MM.1S (cell line): ENCODE measurements at regions not wholly inside any gene's neighbourhood (a gene's known extent, or its start where the extent isn't known, plus 50 kb on each side); places are given as distances from the start of the nearest gene placed in this dataset.

Experiments
- DNase-seq: peaks from one replicate; pipeline ENCODE4 v3.0.0-alpha.2; 2015
- H2AFZ ChIP-seq: fragments of 300-600 bp; sonication (generic); 2 replicates; pipeline ENCODE4 v1.6.0; 2016; ENCODE audit warnings: antibody characterized with exemption, low read length
- H3F3A ChIP-seq: fragments of 300-600 bp; sonication (generic); 2 replicates; pipeline ENCODE4 v1.6.1; 2016; ENCODE audit warnings: mild to moderate bottlenecking, antibody characterized with exemption, low read length, moderate library complexity, mixed read lengths; ENCODE audit not compliant: insufficient read depth
- H3K27ac ChIP-seq: fragments of 300-600 bp; sonication (generic); 2 replicates; pipeline ENCODE4 v1.5.1; 2016; ENCODE audit warnings: mild to moderate bottlenecking, low read length
- H3K27me3 ChIP-seq: fragments of 300-600 bp; sonication (generic); replicated peaks from 2 replicates; pipeline ENCODE4 v1.6.0; 2016; ENCODE audit warnings: low read length; ENCODE audit not compliant: insufficient read depth
- H3K36me3 ChIP-seq: fragments of 300-600 bp; sonication (generic); replicated peaks from 2 replicates; pipeline ENCODE4 v1.6.1; 2016; ENCODE audit warnings: mild to moderate bottlenecking, low read length, mixed read lengths; ENCODE audit not compliant: insufficient read depth
- H3K4me1 ChIP-seq: fragments of 300-600 bp; sonication (generic); 2 replicates; pipeline ENCODE4 v1.6.1; 2016; ENCODE audit warnings: low read length, mixed read lengths
- H3K4me2 ChIP-seq: fragments of 300-600 bp; sonication (generic); 2 replicates; pipeline ENCODE4 v1.6.0; 2016; ENCODE audit warnings: low read depth, low read length
- H3K4me3 ChIP-seq: fragments of 300-600 bp; sonication (generic); 2 replicates; pipeline ENCODE4 v1.5.1; 2016; ENCODE audit warnings: low read length, mixed read lengths
- H3K79me2 ChIP-seq: fragments of 300-600 bp; sonication (generic); 2 replicates; pipeline ENCODE4 v1.6.1; 2016; ENCODE audit warnings: mixed run types, low read length, mixed read lengths
- H3K9ac ChIP-seq: fragments of 300-600 bp; sonication (generic); 2 replicates; pipeline ENCODE4 v1.6.1; 2016; ENCODE audit warnings: low read length, mixed read lengths
- H3K9me2 ChIP-seq: fragments of 300-600 bp; sonication (generic); replicated peaks from 2 replicates; pipeline ENCODE4 v1.6.1; 2016; ENCODE audit warnings: mild to moderate bottlenecking, low read length, mixed read lengths; ENCODE audit not compliant: insufficient read depth
- H3K9me3 ChIP-seq: fragments of 300-600 bp; sonication (generic); replicated peaks from 2 replicates; pipeline ENCODE4 v1.6.1; 2016; ENCODE audit warnings: mild to moderate bottlenecking, low read length, mixed read lengths; ENCODE audit not compliant: insufficient read depth
- H4K20me1 ChIP-seq: fragments of 300-600 bp; sonication (generic); 2 replicates; pipeline ENCODE4 v1.6.1; 2016; ENCODE audit warnings: mild to moderate bottlenecking, low read length, moderate library complexity, mixed read lengths; ENCODE audit not compliant: insufficient read depth
- EZH2 ChIP-seq: fragments of 300-600 bp; sonication (generic); optimal IDR thresholded peaks from 2 replicates; pipeline ENCODE3; 2017; ENCODE audit warnings: low read depth, mild to moderate bottlenecking, antibody characterized with exemption, low read length, mixed read lengths
- EZH2phosphoT487 ChIP-seq: fragments of 300-600 bp; sonication (generic); IDR thresholded peaks from 2 replicates; pipeline ENCODE4 v1.6.1; 2018; ENCODE audit warnings: antibody characterized with exemption, low read length
- TF ChIP-seq, protein P1 (sequence below): fragments of 300-600 bp; sonication (generic); IDR thresholded peaks from 2 replicates; pipeline ENCODE4 v1.5.1; 2016; ENCODE audit warnings: antibody characterized with exemption, low read length, mixed read lengths

GRCh38 chr4:123018396-123018775 lies 96.0 kb upstream of the NUDT6 start:
- Histone ChIP-seq H3K36me3 (no peaks in the 10 kb centered on the region), H3K27ac (no peak overlapping the region), H3K79me2 (no peaks in the 10 kb centered on the region), H3K9me2 (no peaks in the 10 kb centered on the region), H3K4me2 (no peak overlapping the region), H3K9ac (no peak overlapping the region), H2AFZ (no peak overlapping the region), H3K4me1 (no peaks in the 10 kb centered on the region), H3K27me3 (no peaks in the 10 kb centered on the region), H3F3A (no peaks in the 10 kb centered on the region), H3K9me3 (no peaks in the 10 kb centered on the region), H3K4me3 (no peak overlapping the region), H4K20me1 (no peaks in the 10 kb centered on the region)
- DNase-seq, result no peak
- TF ChIP-seq, protein P1, sequence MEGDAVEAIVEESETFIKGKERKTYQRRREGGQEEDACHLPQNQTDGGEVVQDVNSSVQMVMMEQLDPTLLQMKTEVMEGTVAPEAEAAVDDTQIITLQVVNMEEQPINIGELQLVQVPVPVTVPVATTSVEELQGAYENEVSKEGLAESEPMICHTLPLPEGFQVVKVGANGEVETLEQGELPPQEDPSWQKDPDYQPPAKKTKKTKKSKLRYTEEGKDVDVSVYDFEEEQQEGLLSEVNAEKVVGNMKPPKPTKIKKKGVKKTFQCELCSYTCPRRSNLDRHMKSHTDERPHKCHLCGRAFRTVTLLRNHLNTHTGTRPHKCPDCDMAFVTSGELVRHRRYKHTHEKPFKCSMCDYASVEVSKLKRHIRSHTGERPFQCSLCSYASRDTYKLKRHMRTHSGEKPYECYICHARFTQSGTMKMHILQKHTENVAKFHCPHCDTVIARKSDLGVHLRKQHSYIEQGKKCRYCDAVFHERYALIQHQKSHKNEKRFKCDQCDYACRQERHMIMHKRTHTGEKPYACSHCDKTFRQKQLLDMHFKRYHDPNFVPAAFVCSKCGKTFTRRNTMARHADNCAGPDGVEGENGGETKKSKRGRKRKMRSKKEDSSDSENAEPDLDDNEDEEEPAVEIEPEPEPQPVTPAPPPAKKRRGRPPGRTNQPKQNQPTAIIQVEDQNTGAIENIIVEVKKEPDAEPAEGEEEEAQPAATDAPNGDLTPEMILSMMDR, result no peak

GRCh38 chr4:123020285-123020684 lies 97.9 kb upstream of the NUDT6 start:
- no peaks in the 10 kb centered on the region for H3K4me1 ChIP-seq
- H3K4me3 ChIP-seq, result no peak overlapping the region
- H4K20me1 ChIP-seq, result no peaks in the 10 kb centered on the region
- no peaks in the 10 kb centered on the region for H3K9me3 ChIP-seq
- H3F3A ChIP-seq, result no peaks in the 10 kb centered on the region
- no peak overlapping the region for H3K4me2 ChIP-seq
- H3K27me3 ChIP-seq, result no peaks in the 10 kb centered on the region
- H3K36me3 ChIP-seq, result no peaks in the 10 kb centered on the region
- DNase-seq, result no peak
- H3K9me2 ChIP-seq, result no peaks in the 10 kb centered on the region
- H3K79me2 ChIP-seq, result no peaks in the 10 kb centered on the region
- TF ChIP-seq, protein P1, result no peak
- TF ChIP-seq EZH2phosphoT487, result no peak
- no peak for TF ChIP-seq EZH2
- H2AFZ ChIP-seq, result no peak overlapping the region
- H3K27ac ChIP-seq, result no peak overlapping the region
- H3K9ac ChIP-seq, result no peak overlapping the region

GRCh38 chr4:123023647-123024046 lies 101.2 kb upstream of the NUDT6 start:
- H3K79me2 ChIP-seq, result no peaks in the 10 kb centered on the region
- TF ChIP-seq, protein P1, result no peak
- TF ChIP-seq EZH2, result no peak
- no peak for TF ChIP-seq EZH2phosphoT487

DNA sequence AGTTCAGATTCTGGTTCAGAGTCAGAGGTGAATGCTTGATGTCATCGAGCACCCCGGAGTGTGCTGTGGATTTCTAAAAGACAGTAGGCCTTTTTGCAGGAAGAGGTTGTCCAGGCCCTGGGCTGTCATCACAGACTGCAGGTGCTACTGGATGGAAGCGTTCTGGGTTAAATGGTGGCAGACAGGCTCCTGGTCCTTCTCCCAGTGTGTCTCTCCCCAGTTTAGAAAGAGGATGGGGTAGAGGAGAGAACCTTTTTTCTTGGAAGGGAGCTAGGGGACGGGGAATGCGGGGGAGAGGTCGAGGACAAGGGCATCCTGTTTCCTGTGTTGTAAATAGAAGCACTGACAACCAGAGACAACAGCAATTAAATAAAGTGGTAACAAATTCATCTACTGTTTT lies 102.3 kb upstream of the NUDT6 start:
- Histone ChIP-seq H3K79me2 (no peaks in the 10 kb centered on the region), H3K27me3 (no peaks in the 10 kb centered on the region), H3K4me1 (no peaks in the 10 kb centered on the region), H3K36me3 (no peaks in the 10 kb centered on the region), H3K9ac (no peak overlapping the region), H3K4me2 (no peak overlapping the region), H4K20me1 (no peaks in the 10 kb centered on the region), H3K4me3 (no peak overlapping the region), H3K27ac (no peak overlapping the region), H3K9me2 (no peaks in the 10 kb centered on the region), H3F3A (no peaks in the 10 kb centered on the region), H2AFZ (no peak overlapping the region), H3K9me3 (no peaks in the 10 kb centered on the region)
- DNase-seq, result no peak
- no peak for TF ChIP-seq EZH2
- TF ChIP-seq, protein P1, result no peak
- TF ChIP-seq EZH2phosphoT487, result no peak

More at GRCh38 chr4:123023647-123024046, 101.2 kb upstream of the NUDT6 start:
- Histone ChIP-seq H3K9me2 (no peaks in the 10 kb centered on the region), H2AFZ (no peak overlapping the region), H3K27me3 (no peaks in the 10 kb centered on the region), H3F3A (no peaks in the 10 kb centered on the region), H3K4me3 (no peak overlapping the region), H3K27ac (no peak overlapping the region), H3K9me3 (no peaks in the 10 kb centered on the region), H3K4me1 (no peaks in the 10 kb centered on the region), H4K20me1 (no peaks in the 10 kb centered on the region), H3K36me3 (no peaks in the 10 kb centered on the region), H3K4me2 (no peak overlapping the region), H3K9ac (no peak overlapping the region)
- no peak for DNase-seq
